ENCODE measurements at regions not wholly inside any gene's neighbourhood (a gene's known extent, or its start where the extent isn't known, plus 50 kb on each side); places are given as distances from the start of the nearest gene placed in this dataset.
"Not testable (repeated sequence)": the region's sequence is repeated elsewhere in the genome, so short reads cannot be mapped to it uniquely, and the experiment has no call there.

DNA sequence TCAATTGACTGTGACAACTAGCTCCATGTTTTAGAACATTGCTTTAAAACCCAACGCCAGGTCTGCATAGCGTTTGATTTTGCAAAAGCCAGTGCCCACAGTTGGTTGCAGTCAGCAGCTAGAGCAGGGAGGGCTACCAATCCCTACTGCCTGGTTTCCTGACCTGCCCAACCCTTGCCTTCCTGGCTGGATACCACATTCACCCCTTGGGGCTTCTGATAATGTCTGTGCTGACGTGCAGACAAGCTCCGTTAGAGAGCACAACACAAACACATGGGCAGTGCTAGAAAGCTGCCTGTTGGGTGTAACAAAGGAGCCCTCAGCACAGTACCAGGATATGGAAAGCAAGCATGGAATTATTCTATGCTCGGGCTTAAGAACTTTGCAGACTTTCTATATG is 71.4 kb upstream of the THSD7B start:
- intact Hi-C loops (cut with micrococcal nuclease; ENCODE audit: unreplicated experiment): no loop called here
- Histone ChIP-seq H4K20me1 (ENCODE audit: insufficient read depth, low read length) (no peaks in the 10 kb centered on the region), H3K4me1 (ENCODE audit: insufficient read depth, low read length, poor library complexity, severe bottlenecking) (no peaks in the 10 kb centered on the region), H3K9me2 (ENCODE audit: insufficient read depth, low read length) (no peaks in the 10 kb centered on the region), H3K9me3 (ENCODE audit: low read length) (no peaks in the 10 kb centered on the region), H3K79me2 (ENCODE audit: insufficient read depth, low read depth, low read length) (no peaks in the 10 kb centered on the region), H3K4me3 (ENCODE audit: low read depth, low read length, poor library complexity, severe bottlenecking) (no peak overlapping the region), H3K27ac (ENCODE audit: low read depth, low read length, poor library complexity, severe bottlenecking) (no peak overlapping the region), H3K4me2 (ENCODE audit: low read length) (no peak overlapping the region), H2AFZ (ENCODE audit: low read length) (no peak overlapping the region), H3K36me3 (ENCODE audit: insufficient read depth, low read length) (no peaks in the 10 kb centered on the region)
- POLR2A ChIA-PET: interaction anchor here (0.6 to 0.8 kb wide), 3 partner anchors 10 to 801 kb away, joined by 3 to 4 read pairs (median 3); no protein-coding TSS in a partner anchor
- no peak for DNase-seq (ENCODE audit: low spot score)
- BruUV-seq (replicated peaks): no TSS peak
- CTCF ChIA-PET (ENCODE audit: unreplicated experiment): no interaction called here
- TF ChIP-seq EZH2phosphoT487 (IDR thresholded peaks at IDR 0.05; ENCODE audit: borderline replicate concordance, low read depth, low read length) (no peak), CTCF (conservative IDR thresholded peaks at IDR 0.05; ENCODE audit: low read length) (no peak)

- intact Hi-C loops (cut with micrococcal nuclease; ENCODE audit: unreplicated experiment); H4K20me1 ChIP-seq (ENCODE audit: insufficient read depth, low read length); POLR2A ChIA-PET; H3K9me2 ChIP-seq (ENCODE audit: insufficient read depth, low read length); H3K4me1 ChIP-seq (ENCODE audit: insufficient read depth, low read length, poor library complexity, severe bottlenecking); H3K9me3 ChIP-seq (ENCODE audit: low read length); CTCF ChIA-PET (ENCODE audit: unreplicated experiment); BruUV-seq (replicated peaks); DNase-seq (ENCODE audit: low spot score); H3K4me2 ChIP-seq (ENCODE audit: low read length); H3K79me2 ChIP-seq (ENCODE audit: insufficient read depth, low read depth, low read length); H3K4me3 ChIP-seq (ENCODE audit: low read depth, low read length, poor library complexity, severe bottlenecking); H3K36me3 ChIP-seq (ENCODE audit: insufficient read depth, low read length); H2AFZ ChIP-seq (ENCODE audit: low read length); H3K27ac ChIP-seq (ENCODE audit: low read depth, low read length, poor library complexity, severe bottlenecking): not testable (repeated sequence)
Observed at GRCh38 chr2:136680079-136680478, 85.3 kb upstream of the THSD7B start.

- H3K27ac ChIP-seq (ENCODE audit: low read depth, low read length, poor library complexity, severe bottlenecking): no peak overlapping the region
- H3K4me1 ChIP-seq (ENCODE audit: insufficient read depth, low read length, poor library complexity, severe bottlenecking): no peaks in the 10 kb centered on the region
- H3K9me2 ChIP-seq (ENCODE audit: insufficient read depth, low read length): no peaks in the 10 kb centered on the region
- DNase-seq (ENCODE audit: low spot score): no peak
- CTCF ChIA-PET (ENCODE audit: unreplicated experiment): no interaction called here
- H3K36me3 ChIP-seq (ENCODE audit: insufficient read depth, low read length): no peaks in the 10 kb centered on the region
- no TSS peak for BruUV-seq (replicated peaks)
- H3K4me2 ChIP-seq (ENCODE audit: low read length): no peak overlapping the region
- no peak overlapping the region for H2AFZ ChIP-seq (ENCODE audit: low read length)
- POLR2A ChIA-PET: no interaction called here
- H3K4me3 ChIP-seq (ENCODE audit: low read depth, low read length, poor library complexity, severe bottlenecking): no peak overlapping the region
- H3K79me2 ChIP-seq (ENCODE audit: insufficient read depth, low read depth, low read length): no peaks in the 10 kb centered on the region
- no peak for TF ChIP-seq EZH2phosphoT487 (IDR thresholded peaks at IDR 0.05; ENCODE audit: borderline replicate concordance, low read depth, low read length)
- TF ChIP-seq CTCF (conservative IDR thresholded peaks at IDR 0.05; ENCODE audit: low read length): no peak
- no peaks in the 10 kb centered on the region for H4K20me1 ChIP-seq (ENCODE audit: insufficient read depth, low read length)
- intact Hi-C loops (cut with micrococcal nuclease; ENCODE audit: unreplicated experiment): no loop called here
- no peaks in the 10 kb centered on the region for H3K9me3 ChIP-seq (ENCODE audit: low read length)
Observed at GRCh38 chr2:136665736-136666135, 99.6 kb upstream of the THSD7B start.
